Lung (tissue), 11 donors: ENCODE measurements at regions not wholly inside any gene's neighbourhood (a gene's known extent, or its start where the extent isn't known, plus 50 kb on each side); places are given as distances from the start of the nearest gene placed in this dataset.

Experiments used
- ATAC-seq: fragments of 200-7000 bp; cut with Tn5 transposase; one replicate; pipeline ENCODE4 v1.9.1; 2020; ENCODE audit warnings: moderate number of reproducible peaks; ENCODE audit not compliant: insufficient read depth, low FRiP score
- DNase-seq, 3 donors: peaks; one replicate each; pipeline ENCODE4 v3.0.0-alpha.2; 2013 to 2017
- H3K27ac ChIP-seq, 2 donors: one replicate each; pipeline ENCODE4 v1.5.1; 2013; ENCODE audit warnings: mild to moderate bottlenecking in 2 of 2, moderate library complexity in 2 of 2, control low read depth in 1 of 2, inconsistent platforms in 1 of 2, low read depth in 1 of 2, low read length in 1 of 2
- H3K27me3 ChIP-seq, 3 donors: one replicate each; pipeline ENCODE4 v1.5.1; 2013; ENCODE audit warnings: low read length in 2 of 3; ENCODE audit not compliant: control insufficient read depth in 3 of 3, insufficient read depth in 3 of 3
- H3K36me3 ChIP-seq, 4 donors: one replicate each; pipeline ENCODE4 v1.5.1; 2013; ENCODE audit warnings: low read length in 4 of 4, mild to moderate bottlenecking in 1 of 4, moderate library complexity in 1 of 4; ENCODE audit not compliant: control insufficient read depth in 4 of 4, insufficient read depth in 4 of 4
- H3K4me1 ChIP-seq, 5 donors: one replicate each; pipeline ENCODE4 v1.5.1; 2013; ENCODE audit warnings: low read length in 5 of 5, mild to moderate bottlenecking in 2 of 5, moderate library complexity in 1 of 5; ENCODE audit not compliant: control insufficient read depth in 5 of 5, insufficient read depth in 5 of 5
- H3K4me3 ChIP-seq: one replicate; pipeline ENCODE4 v1.5.1; 2013; ENCODE audit warnings: mild to moderate bottlenecking, control low read depth, moderate library complexity
- H3K9ac ChIP-seq, 2 donors: one replicate each; pipeline ENCODE4 v1.5.1; 2013; ENCODE audit warnings: low read length in 2 of 2, control low read depth in 1 of 2; ENCODE audit not compliant: insufficient read depth in 1 of 2
- H3K9me3 ChIP-seq, 4 donors: one replicate each; pipeline ENCODE4 v1.5.1; 2013; ENCODE audit warnings: low read length in 3 of 4, mild to moderate bottlenecking in 1 of 4, moderate library complexity in 1 of 4; ENCODE audit not compliant: control insufficient read depth in 4 of 4, insufficient read depth in 3 of 4
- CTCF ChIP-seq: IDR thresholded peaks from 2 replicates; pipeline ENCODE4 v1.5.1; 2012; ENCODE audit warnings: mild to moderate bottlenecking; ENCODE audit errors: control extremely low read depth, extremely low read depth
- WGBS, 2 donors: extraction: QIAGEN DNeasy Blood & Tissue Kit; methylation state at CpG; one replicate each; pipeline ENCODE4 v1.1.7; 2013; 5-methylcytosine and 5-hydroxymethylcytosine counted together
- donor health status: control.
- donor health status: control.
- donor health status: Bipolar disorder and iron deficiency.
- donor health status: healthy.
- donor health status: DM: yes; HTN: yes; CAD: no.

- no peak overlapping the region for H3K4me3 ChIP-seq
- no peak for ATAC-seq
- H3K9ac ChIP-seq: no peak overlapping the region
- H3K4me1 ChIP-seq: no peaks in the 10 kb centered on the region
- DNase-seq: no peak
- H3K27me3 ChIP-seq: no peaks in the 10 kb centered on the region
- H3K9me3 ChIP-seq: no peaks in the 10 kb centered on the region
- TF ChIP-seq CTCF: no peak
- H3K36me3 ChIP-seq: no peaks in the 10 kb centered on the region
- no peak overlapping the region for H3K27ac ChIP-seq
- 70 to 75% methylated on average over 1 of the region's 1 CpG for WGBS, 2 donors
Observed at GRCh38 chr10:65544756-65545155, 1381.1 kb upstream of the LRRTM3 start.

DNA sequence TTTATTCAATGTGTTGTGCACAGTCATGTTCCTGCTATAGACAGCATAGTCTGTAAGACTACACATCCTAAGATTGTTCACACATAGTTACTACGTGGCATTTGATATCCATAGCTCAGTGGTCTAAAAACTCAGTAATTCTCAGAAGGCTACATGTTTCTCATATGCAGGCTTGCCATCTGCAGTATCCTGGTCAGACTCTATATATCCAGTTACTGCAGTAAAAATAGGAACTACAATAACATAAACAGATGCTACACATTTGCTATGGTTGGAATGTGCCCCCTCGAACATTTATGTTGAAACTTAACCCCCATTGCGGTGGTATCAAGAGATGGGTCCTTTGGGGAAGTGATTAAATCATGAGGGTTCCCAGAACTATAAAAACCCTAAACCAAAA, 1377.8 kb upstream of the LRRTM3 start:
- no peaks in the 10 kb centered on the region for H3K36me3 ChIP-seq
- no peaks in the 10 kb centered on the region for H3K27me3 ChIP-seq
- DNase-seq (no peak), ATAC-seq (no peak)
- no peak overlapping the region for H3K27ac ChIP-seq
- H3K9me3 ChIP-seq: no peaks in the 10 kb centered on the region
- no peaks in the 10 kb centered on the region for H3K4me1 ChIP-seq
- no peak overlapping the region for H3K4me3 ChIP-seq
- WGBS, 2 donors: 48 to 75% methylated on average over 3 of the region's 3 CpGs
- H3K9ac ChIP-seq: no peak overlapping the region
- no peak for TF ChIP-seq CTCF

GRCh38 chr10:65550761-65551160, 1375.1 kb upstream of the LRRTM3 start:
- H3K4me1 ChIP-seq: no peaks in the 10 kb centered on the region
- DNase-seq: no peak
- H3K27me3 ChIP-seq: no peaks in the 10 kb centered on the region
- H3K27ac ChIP-seq: no peak overlapping the region
- H3K4me3 ChIP-seq: no peak overlapping the region
- H3K9me3 ChIP-seq: no peaks in the 10 kb centered on the region
- no peak for ATAC-seq
- TF ChIP-seq CTCF: no peak
- no peaks in the 10 kb centered on the region for H3K36me3 ChIP-seq
- WGBS, 2 donors: 78 to 87% methylated on average over 4 of the region's 4 CpGs
- H3K9ac ChIP-seq: no peak overlapping the region

DNA sequence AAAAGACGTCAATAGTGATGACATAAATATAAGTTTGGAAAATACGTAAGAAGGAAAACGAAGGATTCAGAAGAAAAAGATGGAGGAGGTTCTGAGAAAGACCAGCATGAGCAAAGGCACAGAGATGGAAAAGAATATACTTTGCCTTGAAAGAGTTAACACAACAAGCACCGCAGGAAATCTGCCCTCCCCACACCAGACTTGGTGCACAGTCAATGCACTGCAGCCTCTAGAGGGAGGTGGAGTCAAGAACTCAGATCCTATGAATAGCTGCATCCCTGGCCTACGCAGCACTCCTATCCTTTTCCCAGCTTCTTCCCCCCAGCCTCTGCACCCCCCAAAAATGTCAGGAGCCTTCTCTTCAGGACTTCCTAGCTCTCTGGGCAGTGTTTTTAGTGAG, 1370.6 kb upstream of the LRRTM3 start:
- Histone ChIP-seq H3K27me3 (no peaks in the 10 kb centered on the region), H3K9ac (no peak overlapping the region), H3K36me3 (no peaks in the 10 kb centered on the region), H3K4me3 (no peak overlapping the region), H3K4me1 (peaks cover 0 to 4% (median 0%) of the 10 kb centered on the region in 5 donors), H3K27ac (no peak overlapping the region), H3K9me3 (no peaks in the 10 kb centered on the region)
- DNase-seq: no peak
- no peak for TF ChIP-seq CTCF
- WGBS, 2 donors: 77 to 82% methylated on average over 5 of the region's 5 CpGs
- ATAC-seq: no peak
